Activated CD8-positive, alpha-beta T cell treated with anti-CD3 and anti-CD28 coated beads for 36 hours (primary cell): ENCODE measurements at regions not wholly inside any gene's neighbourhood (a gene's known extent, or its start where the extent isn't known, plus 50 kb on each side); places are given as distances from the start of the nearest gene placed in this dataset.

Source experiments
- ATAC-seq: fragments of 200-7000 bp; cut with Tn5 transposase; one replicate; pipeline ENCODE4 v1.10.0; 2021; ENCODE audit warnings: mild to moderate bottlenecking, moderate library complexity
- CTCF ChIA-PET: fragments of 350-600 bp; sonication (Branson Sonifier 250); formaldehyde crosslinking; loops from one replicate; lab custom pipeline; 2021; ENCODE audit warnings: antibody characterized with exemption; lab: Charles Lee
- POLR2A ChIA-PET: fragments of 350-600 bp; sonication (Branson Sonifier 250); formaldehyde crosslinking; loops from one replicate; lab custom pipeline; 2021; ENCODE audit warnings: antibody characterized with exemption; lab: Charles Lee
- DNase-seq: peaks from one replicate; pipeline ENCODE4 v3.0.0-alpha.2; 2020
- H3K27ac Mint-ChIP-seq: one replicate; pipeline ENCODE4 v1.8.0; 2021; ENCODE audit warnings: mild to moderate bottlenecking, mixed read lengths
- H3K27me3 Mint-ChIP-seq: one replicate; pipeline ENCODE4 v1.8.0; 2021; ENCODE audit warnings: mixed read lengths
- H3K36me3 Mint-ChIP-seq: one replicate; pipeline ENCODE4 v1.8.0; 2021; ENCODE audit warnings: low read depth, mixed read lengths
- H3K4me1 Mint-ChIP-seq: one replicate; pipeline ENCODE4 v1.8.0; 2021; ENCODE audit warnings: low read depth, mixed read lengths
- H3K4me3 Mint-ChIP-seq: one replicate; pipeline ENCODE4 v1.8.0; 2021; ENCODE audit warnings: mild to moderate bottlenecking, moderate library complexity, mixed read lengths
- H3K9me3 Mint-ChIP-seq: one replicate; pipeline ENCODE4 v1.8.0; 2021; ENCODE audit warnings: mixed read lengths
- intact Hi-C: fragments of 100-400 bp; cut with micrococcal nuclease; formaldehyde crosslinking; loops from one replicate; pipeline ENCODE4 v1.10.0; 2022
- TF ChIP-seq, protein P1 (sequence below): fragments of 200-600 bp; IDR thresholded peaks from one replicate; pipeline ENCODE4 v1.8.0; 2022; ENCODE audit warnings: antibody characterized with exemption, mild to moderate bottlenecking

DNA sequence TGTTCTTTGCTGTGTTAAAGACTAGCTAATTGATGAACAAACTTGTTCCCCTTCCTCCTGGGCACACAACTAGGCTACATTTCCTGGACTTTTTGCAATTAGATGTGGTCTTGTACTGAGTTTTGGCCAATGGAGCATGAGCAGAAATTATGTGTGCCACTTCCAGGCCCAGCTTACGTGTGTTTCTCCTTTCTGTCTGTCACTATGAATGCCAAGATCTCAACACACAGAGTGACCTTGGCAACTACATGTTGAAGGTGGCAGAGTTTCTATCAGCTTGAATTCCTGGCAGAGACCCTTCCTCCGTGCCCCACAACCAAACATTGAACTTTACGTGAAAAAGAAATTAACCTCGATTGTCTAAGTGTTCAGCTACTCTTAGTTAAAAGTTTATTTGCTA is 81.7 kb upstream of the PIAS1 start:
- POLR2A ChIA-PET: no interaction called here

GRCh38 chr15:67973846-67974245 is 80.3 kb upstream of the PIAS1 start:
- ATAC-seq (no peak), DNase-seq (no peak)
- intact Hi-C loops: no loop called here
- TF ChIP-seq, protein P1, sequence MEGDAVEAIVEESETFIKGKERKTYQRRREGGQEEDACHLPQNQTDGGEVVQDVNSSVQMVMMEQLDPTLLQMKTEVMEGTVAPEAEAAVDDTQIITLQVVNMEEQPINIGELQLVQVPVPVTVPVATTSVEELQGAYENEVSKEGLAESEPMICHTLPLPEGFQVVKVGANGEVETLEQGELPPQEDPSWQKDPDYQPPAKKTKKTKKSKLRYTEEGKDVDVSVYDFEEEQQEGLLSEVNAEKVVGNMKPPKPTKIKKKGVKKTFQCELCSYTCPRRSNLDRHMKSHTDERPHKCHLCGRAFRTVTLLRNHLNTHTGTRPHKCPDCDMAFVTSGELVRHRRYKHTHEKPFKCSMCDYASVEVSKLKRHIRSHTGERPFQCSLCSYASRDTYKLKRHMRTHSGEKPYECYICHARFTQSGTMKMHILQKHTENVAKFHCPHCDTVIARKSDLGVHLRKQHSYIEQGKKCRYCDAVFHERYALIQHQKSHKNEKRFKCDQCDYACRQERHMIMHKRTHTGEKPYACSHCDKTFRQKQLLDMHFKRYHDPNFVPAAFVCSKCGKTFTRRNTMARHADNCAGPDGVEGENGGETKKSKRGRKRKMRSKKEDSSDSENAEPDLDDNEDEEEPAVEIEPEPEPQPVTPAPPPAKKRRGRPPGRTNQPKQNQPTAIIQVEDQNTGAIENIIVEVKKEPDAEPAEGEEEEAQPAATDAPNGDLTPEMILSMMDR: no peak
- peaks cover 14% of the 10 kb centered on the region for H3K27me3 Mint-ChIP-seq
- H3K27ac Mint-ChIP-seq: no peak overlapping the region
- ChIA-PET CTCF (no interaction called here), POLR2A (interaction anchor here (0.5 to 0.6 kb wide), 2 partner anchors 10 to 256 kb away, joined by 3 to 4 read pairs; no protein-coding TSS in a partner anchor)
- peaks cover 1% of the 10 kb centered on the region for H3K9me3 Mint-ChIP-seq
- H3K36me3 Mint-ChIP-seq: no peaks in the 10 kb centered on the region
- H3K4me1 Mint-ChIP-seq: no peaks in the 10 kb centered on the region
- H3K4me3 Mint-ChIP-seq: no peak overlapping the region

More for the DNA sequence above, 81.7 kb upstream of the PIAS1 start:
- Mint-ChIP-seq H3K4me3 (no peak overlapping the region), H3K36me3 (no peaks in the 10 kb centered on the region), H3K27me3 (peaks cover 27% of the 10 kb centered on the region), H3K9me3 (peaks cover 1% of the 10 kb centered on the region), H3K27ac (no peak overlapping the region), H3K4me1 (peaks cover 9% of the 10 kb centered on the region)
- no peak for ATAC-seq
- no peak for DNase-seq
- TF ChIP-seq, protein P1: no peak
- intact Hi-C loops: no loop called here
- CTCF ChIA-PET: interaction anchor here (1.2 kb wide), 1 partner anchor 142 kb away, joined by 3 read pairs; no protein-coding TSS in a partner anchor

DNA sequence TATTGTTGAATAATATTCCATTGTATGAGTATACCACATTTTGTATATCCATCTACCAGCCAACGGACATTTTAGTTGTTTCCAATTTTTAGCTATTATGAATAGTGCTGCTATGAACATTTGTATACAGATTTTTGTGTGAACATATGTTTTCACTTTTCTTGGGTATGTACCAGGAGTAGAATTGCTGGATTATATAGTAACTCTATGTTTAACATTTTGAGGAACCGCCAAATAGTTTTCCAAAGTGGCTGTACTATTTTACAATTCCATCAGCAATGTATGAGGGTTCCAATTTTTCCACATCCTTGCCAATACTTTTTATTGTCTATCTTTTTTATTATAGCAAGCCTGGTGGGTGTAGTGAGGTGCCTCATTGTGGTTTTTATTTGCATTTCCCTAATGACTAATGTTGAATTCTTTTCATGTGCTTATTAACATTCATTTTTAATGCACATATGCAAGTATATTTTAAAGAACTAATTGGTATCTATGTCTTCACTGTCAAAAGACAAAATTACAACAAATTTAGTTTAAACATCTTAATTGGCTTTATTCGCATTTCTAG is 77.5 kb upstream of the PIAS1 start:
- DNase-seq (no peak), ATAC-seq (no peak)
- CTCF ChIA-PET: no interaction called here
- no peaks in the 10 kb centered on the region for H3K27me3 Mint-ChIP-seq
- TF ChIP-seq, protein P1: no peak
- H3K36me3 Mint-ChIP-seq: no peaks in the 10 kb centered on the region
- peaks cover 1% of the 10 kb centered on the region for H3K9me3 Mint-ChIP-seq
- H3K27ac Mint-ChIP-seq: no peak overlapping the region
- intact Hi-C loops: no loop called here
- H3K4me1 Mint-ChIP-seq: no peaks in the 10 kb centered on the region
- H3K4me3 Mint-ChIP-seq: no peak overlapping the region
- POLR2A ChIA-PET: no interaction called here

DNA sequence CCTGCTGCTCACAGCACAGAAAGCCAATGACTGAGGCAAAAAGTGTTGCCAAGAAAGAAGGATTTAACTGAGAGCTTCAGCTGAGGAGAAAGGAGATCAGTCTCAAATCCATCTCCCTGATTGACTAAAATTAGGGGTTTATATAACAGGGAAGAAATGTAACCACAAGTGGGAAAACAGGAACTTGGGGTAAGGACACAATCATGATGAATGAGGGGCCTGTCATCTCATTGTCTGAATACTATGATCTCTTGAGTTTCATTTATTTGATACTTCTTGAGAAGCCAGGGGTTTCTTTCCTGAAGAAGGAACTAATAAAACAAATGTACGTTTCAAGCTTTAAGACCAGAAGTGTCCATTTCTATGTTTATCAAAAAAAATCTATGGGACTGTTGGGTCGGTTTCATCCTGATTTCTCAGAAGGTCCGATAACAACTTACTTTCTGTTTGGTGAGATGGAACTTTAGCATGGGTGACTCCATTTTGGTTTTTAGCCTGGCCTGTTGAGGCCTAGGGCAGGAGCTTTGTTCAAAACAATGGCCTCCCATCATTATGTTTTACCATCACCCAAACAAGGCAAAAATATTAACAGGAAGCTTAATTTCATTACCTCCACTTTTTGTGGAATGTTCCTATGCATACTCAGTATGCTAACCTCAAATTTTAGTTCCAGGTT is 76.6 kb upstream of the PIAS1 start:
- no peak overlapping the region for H3K4me3 Mint-ChIP-seq

GRCh38 chr15:67979281-67979680 is 74.8 kb upstream of the PIAS1 start:
- TF ChIP-seq, protein P1: no peak
- DNase-seq (no peak), ATAC-seq (no peak)
- POLR2A ChIA-PET: no interaction called here
- Mint-ChIP-seq H3K9me3 (peaks cover 1% of the 10 kb centered on the region), H3K4me1 (no peaks in the 10 kb centered on the region), H3K36me3 (no peaks in the 10 kb centered on the region), H3K27ac (no peak overlapping the region), H3K27me3 (no peaks in the 10 kb centered on the region), H3K4me3 (no peak overlapping the region)
- intact Hi-C loops: no loop called here
- CTCF ChIA-PET: no interaction called here

More for the DNA sequence above, 76.6 kb upstream of the PIAS1 start:
- DNase-seq (no peak), ATAC-seq (no peak)
- Mint-ChIP-seq H3K9me3 (peaks cover 1% of the 10 kb centered on the region), H3K27me3 (no peaks in the 10 kb centered on the region), H3K36me3 (no peaks in the 10 kb centered on the region), H3K27ac (no peak overlapping the region), H3K4me1 (no peaks in the 10 kb centered on the region)
- intact Hi-C loops: no loop called here
- POLR2A ChIA-PET: no interaction called here
- CTCF ChIA-PET: interaction anchor here (1.1 kb wide), 1 partner anchor 21 kb away, joined by 3 read pairs; no protein-coding TSS in a partner anchor
- TF ChIP-seq, protein P1: no peak
